Adrenal gland (tissue), 9 donors: ENCODE measurements at regions not wholly inside any gene's neighbourhood (a gene's known extent, or its start where the extent isn't known, plus 50 kb on each side); places are given as distances from the start of the nearest gene placed in this dataset.

ENCODE experiments used
- DNase-seq, 7 donors: peaks; one replicate each; pipeline ENCODE4 v3.0.0-alpha.2; 2019 to 2020
- H3K27ac ChIP-seq, 5 donors: fragments of 200-600 bp; sonication (generic) in 4 of 5; 1 replicate in 3 of 5; 2 replicates in 2 of 5; pipeline versions ENCODE4 v1.5.1 to v1.8.0; 2016 to 2020; ENCODE audit warnings: mild to moderate bottlenecking in 1 of 5
- H3K27me3 ChIP-seq: fragments of 200-600 bp; 2 replicates; pipeline ENCODE4 v1.8.0; 2021
- H3K36me3 ChIP-seq, 2 donors: fragments of 200-600 bp; replicated peaks in 1 of 2; 1 replicate in 1 of 2; 2 replicates in 1 of 2; pipeline versions ENCODE4 v1.5.1 to v1.8.0; 2018 to 2022
- H3K4me1 ChIP-seq, 2 donors: fragments of 200-600 bp; replicated peaks in 1 of 2; 1 replicate in 1 of 2; 2 replicates in 1 of 2; pipeline versions ENCODE4 v1.5.1 to v1.8.0; 2018 to 2021
- H3K4me3 ChIP-seq, 4 donors: fragments of 200-600 bp; sonication (generic) in 3 of 4; one replicate each; pipeline ENCODE4 v1.5.1; 2016 to 2018
- H3K9me3 ChIP-seq, 3 donors: fragments of 200-600 bp; sonication (generic) in 1 of 3; replicated peaks in 1 of 3; 1 replicate in 2 of 3; 2 replicates in 1 of 3; pipeline versions ENCODE4 v1.5.1 to v1.8.0; 2016 to 2021
- CTCF ChIP-seq, 6 experiments: fragments of 450-650 bp in 4 of 6; fragments of 200-600 bp in 2 of 6; sonication (generic) in 1 of 6; IDR thresholded peaks; 1 replicate in 5 of 6; 2 replicates in 1 of 6; pipeline versions ENCODE4 v1.5.1 to v1.8.0; 2016 to 2021; ENCODE audit warnings: antibody characterized with exemption in 6 of 6, mild to moderate bottlenecking in 2 of 6, moderate library complexity in 1 of 6
- POLR2A ChIP-seq, 2 donors: fragments of 450-650 bp; IDR thresholded peaks; one replicate each; pipeline ENCODE4 v1.6.1; 2017; ENCODE audit warnings: antibody characterized with exemption in 2 of 2, mild to moderate bottlenecking in 2 of 2, moderate library complexity in 1 of 2
- WGBS, 4 donors: extraction: QIAGEN DNeasy Blood & Tissue Kit in 2 of 4; methylation state at CpG; one replicate each; pipeline versions ENCODE4 v1.1.5 to v1.1.7; 2013 to 2017; 5-methylcytosine and 5-hydroxymethylcytosine counted together
- intact Hi-C, 2 donors: fragments of 100-400 bp; cut with DNase I; formaldehyde crosslinking; loops; one replicate each; pipeline versions ENCODE4 v1.14.1 to v1.15.0; 2022 to 2023
- donor health status: healthy with polysubstance abuse.
- donor health status: Bipolar disorder and iron deficiency.
- donor health status: DM: yes; HTN: yes; CAD: no.
- donor health status: DM: no; HTN: no; CAD: no.
- donor health status: DM: no; HTN: no; CAD: no.

DNA sequence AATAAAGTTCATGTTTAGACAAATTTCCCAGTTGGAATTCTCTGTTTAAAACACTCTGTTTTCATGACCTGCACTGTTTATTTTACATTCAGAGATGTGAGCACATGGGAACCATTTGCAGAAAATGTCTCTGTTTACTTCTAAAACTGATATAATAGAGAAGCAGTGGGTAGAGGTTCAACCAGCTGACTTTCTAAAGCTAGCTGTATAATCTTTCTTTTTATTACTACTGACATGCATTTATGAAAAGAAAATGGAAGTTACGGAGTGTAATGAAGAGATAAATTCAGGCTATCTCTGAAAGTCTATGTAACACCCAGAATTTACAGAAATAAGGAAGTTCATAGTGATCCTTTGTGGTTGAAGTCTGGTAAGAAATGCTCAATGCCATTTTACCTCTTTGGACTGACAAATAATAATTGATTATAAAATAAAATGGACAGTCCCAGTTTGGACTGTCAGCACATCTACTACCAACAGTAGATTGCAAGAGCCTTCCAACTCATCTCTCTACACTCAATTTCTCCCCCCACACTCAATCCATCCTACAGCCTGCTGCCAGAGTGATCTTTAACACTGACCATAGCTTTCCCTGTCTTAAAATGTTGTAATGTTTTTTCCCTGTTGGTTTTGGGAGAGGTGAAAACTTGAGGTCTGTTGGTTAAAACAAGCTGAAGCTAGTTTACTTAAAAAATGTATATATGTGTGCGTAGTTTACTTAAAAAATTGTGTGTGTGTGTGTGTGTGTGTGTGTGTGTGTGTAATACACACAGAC lies 137.4 kb downstream of the AEBP2 start:
- TF ChIP-seq POLR2A (IDR thresholded peaks at IDR 0.05) (no peak), CTCF (IDR thresholded peaks at IDR 0.05) (no peak)
- H3K9me3 ChIP-seq: peaks cover 0 to 5% (median 0%) of the 10 kb centered on the region in 3 donors
- H3K36me3 ChIP-seq: no peaks in the 10 kb centered on the region
- no peak overlapping the region for H3K4me3 ChIP-seq
- WGBS, 4 donors: 79 to 91% (median 87%) methylated on average over 2 of the region's 2 CpGs
- no peak overlapping the region for H3K27ac ChIP-seq
- H3K4me1 ChIP-seq: peaks cover 5 to 22% of the 10 kb centered on the region in 2 donors
- DNase-seq: no peak
- intact Hi-C loops: no loop called here
- H3K27me3 ChIP-seq: no peaks in the 10 kb centered on the region

DNA sequence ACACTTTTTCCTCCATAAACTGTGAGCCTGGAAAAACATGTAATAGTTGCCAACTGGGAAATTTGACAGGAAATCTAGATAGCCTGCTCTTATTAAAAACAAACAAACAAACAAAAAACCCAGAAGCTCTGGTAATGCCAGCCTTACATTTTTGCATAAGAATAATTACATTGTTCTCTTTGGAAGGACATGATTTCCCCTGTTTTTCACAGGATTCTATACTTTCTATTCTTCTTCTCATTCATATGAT lies 137.9 kb downstream of the AEBP2 start:
- TF ChIP-seq CTCF (IDR thresholded peaks at IDR 0.05) (no peak), POLR2A (IDR thresholded peaks at IDR 0.05) (no peak)
- DNase-seq: no peak
- Histone ChIP-seq H3K36me3 (no peaks in the 10 kb centered on the region), H3K4me1 (peaks cover 5 to 22% of the 10 kb centered on the region in 2 donors), H3K4me3 (no peak overlapping the region), H3K9me3 (peaks cover 0 to 5% (median 0%) of the 10 kb centered on the region in 3 donors), H3K27me3 (no peaks in the 10 kb centered on the region), H3K27ac (no peak overlapping the region)
- intact Hi-C loops: no loop called here

GRCh38 chr12:19584732-19585131 lies 145.4 kb downstream of the AEBP2 start:
- 95 to 99% (median 96%) methylated on average over 4 of the region's 4 CpGs for WGBS, 4 donors
- TF ChIP-seq CTCF (IDR thresholded peaks at IDR 0.05): no peak
- TF ChIP-seq POLR2A (IDR thresholded peaks at IDR 0.05): no peak
- Histone ChIP-seq H3K4me1 (peaks cover 0 to 5% of the 10 kb centered on the region in 2 donors), H3K27ac (no peak overlapping the region), H3K9me3 (peaks cover 0 to 7% (median 5%) of the 10 kb centered on the region in 3 donors), H3K36me3 (no peaks in the 10 kb centered on the region), H3K4me3 (no peak overlapping the region), H3K27me3 (no peaks in the 10 kb centered on the region)
- DNase-seq: no peak
- intact Hi-C loops: no loop called here

- TF ChIP-seq CTCF (IDR thresholded peaks at IDR 0.05) (no peak), POLR2A (IDR thresholded peaks at IDR 0.05) (no peak)
- H3K36me3 ChIP-seq: no peaks in the 10 kb centered on the region
- H3K9me3 ChIP-seq: no peaks in the 10 kb centered on the region
- 68 to 95% (median 86%) methylated on average over 5 of the region's 5 CpGs for WGBS, 4 donors
- DNase-seq: no peak
- intact Hi-C loops: no loop called here
- peaks cover 0 to 4% of the 10 kb centered on the region in 2 donors for H3K4me1 ChIP-seq
- H3K27me3 ChIP-seq: no peaks in the 10 kb centered on the region
- no peak overlapping the region for H3K4me3 ChIP-seq
- no peak overlapping the region for H3K27ac ChIP-seq
Measured at GRCh38 chr12:19588951-19589350, 149.7 kb downstream of the AEBP2 start.
